Nephron (organoid): ENCODE measurements at regions not wholly inside any gene's neighbourhood (a gene's known extent, or its start where the extent isn't known, plus 50 kb on each side); places are given as distances from the start of the nearest gene placed in this dataset.
A peak's percentile ranks its signal among the peaks of the same experiment; 100 is the strongest.

Source experiments
- H3K27ac Mint-ChIP-seq, 3 experiments: 2 replicates each; pipeline ENCODE4 v1.8.0; 2020; ENCODE audit warnings: mixed read lengths in 3 of 3, mild to moderate bottlenecking in 2 of 3, moderate library complexity in 1 of 3
- H3K27me3 Mint-ChIP-seq: 2 replicates; pipeline ENCODE4 v1.8.0; 2021; ENCODE audit warnings: low read depth, mild to moderate bottlenecking, moderate library complexity, mixed read lengths
- H3K36me3 Mint-ChIP-seq: 2 replicates; pipeline ENCODE4 v1.8.0; 2020; ENCODE audit warnings: low read depth, mixed read lengths
- H3K4me1 Mint-ChIP-seq: 2 replicates; pipeline ENCODE4 v1.8.0; 2020; ENCODE audit warnings: mixed read lengths
- H3K4me3 Mint-ChIP-seq, 3 experiments: 2 replicates each; pipeline ENCODE4 v1.8.0; 2020; ENCODE audit warnings: mild to moderate bottlenecking in 3 of 3, mixed read lengths in 3 of 3, moderate library complexity in 2 of 3
- H3K9me3 Mint-ChIP-seq: 2 replicates; pipeline ENCODE4 v1.8.0; 2020; ENCODE audit warnings: mixed read lengths
- CTCF ChIP-seq, 3 experiments: fragments of 200-600 bp; sonication (generic); IDR thresholded peaks; one replicate each; pipeline ENCODE4 v1.5.0; 2021; ENCODE audit warnings: antibody characterized with exemption in 3 of 3; ENCODE audit not compliant: unreplicated experiment in 3 of 3

GRCh38 chr5:4963265-4963664 lies 176.9 kb upstream of the ADAMTS16 start:
- TF ChIP-seq CTCF (IDR thresholded peaks at IDR 0.05; ENCODE audit: unreplicated experiment in 3 of 3), result no peak
- H3K27me3 Mint-ChIP-seq, result peaks cover 5% of the 10 kb centered on the region
- H3K4me3 Mint-ChIP-seq, result no peak overlapping the region
- H3K9me3 Mint-ChIP-seq, result peaks cover 3% of the 10 kb centered on the region
- no peaks in the 10 kb centered on the region for H3K36me3 Mint-ChIP-seq
- H3K4me1 Mint-ChIP-seq, result no peaks in the 10 kb centered on the region
- no peak overlapping the region for H3K27ac Mint-ChIP-seq

GRCh38 chr5:4969351-4969750 lies 170.8 kb upstream of the ADAMTS16 start:
- Mint-ChIP-seq H3K9me3 (no peaks in the 10 kb centered on the region), H3K36me3 (no peaks in the 10 kb centered on the region), H3K4me1 (no peaks in the 10 kb centered on the region), H3K4me3 (no peak overlapping the region), H3K27me3 (no peaks in the 10 kb centered on the region), H3K27ac (no peak overlapping the region)
- TF ChIP-seq CTCF (IDR thresholded peaks at IDR 0.05; ENCODE audit: unreplicated experiment in 3 of 3), result no peak

DNA sequence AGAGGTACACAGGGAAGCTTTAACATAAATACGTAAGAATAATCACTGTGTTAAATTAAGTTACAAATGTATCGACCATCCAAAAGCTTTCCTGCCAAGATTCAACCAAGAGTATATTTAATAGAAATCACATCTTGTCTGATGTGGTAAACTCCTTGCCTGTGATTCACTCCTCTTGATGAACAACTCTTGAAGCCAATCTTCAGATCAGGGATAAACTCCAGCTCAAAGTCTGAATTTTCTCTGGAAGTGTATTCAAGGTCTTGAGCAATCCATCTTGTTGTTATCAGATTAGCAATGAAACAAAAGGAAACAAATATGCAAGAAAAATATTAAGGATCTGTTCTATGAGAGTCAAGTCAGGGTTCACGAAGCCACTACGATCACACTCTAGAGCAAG lies 170.0 kb upstream of the ADAMTS16 start:
- no peak for TF ChIP-seq CTCF (IDR thresholded peaks at IDR 0.05; ENCODE audit: unreplicated experiment in 3 of 3)
- H3K9me3 Mint-ChIP-seq, result no peaks in the 10 kb centered on the region
- no peaks in the 10 kb centered on the region for H3K36me3 Mint-ChIP-seq
- no peak overlapping the region for H3K27ac Mint-ChIP-seq
- H3K27me3 Mint-ChIP-seq, result no peaks in the 10 kb centered on the region
- H3K4me1 Mint-ChIP-seq, result no peaks in the 10 kb centered on the region
- no peak overlapping the region for H3K4me3 Mint-ChIP-seq

DNA sequence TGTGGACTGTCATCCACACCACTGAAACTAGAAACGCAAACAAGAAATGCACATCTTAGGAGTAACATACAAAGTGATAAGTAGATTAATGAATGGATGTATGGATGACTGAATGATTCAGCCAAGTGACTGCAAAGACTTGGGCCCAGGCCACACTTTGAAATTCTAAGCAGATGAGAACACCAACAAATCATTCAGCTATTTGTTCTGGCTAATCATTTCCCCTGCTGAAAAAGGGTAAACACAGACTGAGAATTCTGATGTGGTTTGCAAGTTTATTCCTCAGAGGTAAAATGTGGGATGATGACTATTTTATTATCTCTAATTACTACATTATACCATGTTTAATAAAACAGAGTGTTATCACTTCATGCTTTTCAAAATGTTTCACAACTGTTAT lies 163.2 kb upstream of the ADAMTS16 start:
- H3K36me3 Mint-ChIP-seq, result no peaks in the 10 kb centered on the region
- H3K9me3 Mint-ChIP-seq, result no peaks in the 10 kb centered on the region
- peaks cover 28% of the 10 kb centered on the region for H3K4me1 Mint-ChIP-seq
- no peak for TF ChIP-seq CTCF (IDR thresholded peaks at IDR 0.05; ENCODE audit: unreplicated experiment in 3 of 3)
- no peak overlapping the region for H3K4me3 Mint-ChIP-seq
- H3K27ac Mint-ChIP-seq, result peak overlapping the region; percentile 90 to 96 (median 92)
- peaks cover 4% of the 10 kb centered on the region for H3K27me3 Mint-ChIP-seq

DNA sequence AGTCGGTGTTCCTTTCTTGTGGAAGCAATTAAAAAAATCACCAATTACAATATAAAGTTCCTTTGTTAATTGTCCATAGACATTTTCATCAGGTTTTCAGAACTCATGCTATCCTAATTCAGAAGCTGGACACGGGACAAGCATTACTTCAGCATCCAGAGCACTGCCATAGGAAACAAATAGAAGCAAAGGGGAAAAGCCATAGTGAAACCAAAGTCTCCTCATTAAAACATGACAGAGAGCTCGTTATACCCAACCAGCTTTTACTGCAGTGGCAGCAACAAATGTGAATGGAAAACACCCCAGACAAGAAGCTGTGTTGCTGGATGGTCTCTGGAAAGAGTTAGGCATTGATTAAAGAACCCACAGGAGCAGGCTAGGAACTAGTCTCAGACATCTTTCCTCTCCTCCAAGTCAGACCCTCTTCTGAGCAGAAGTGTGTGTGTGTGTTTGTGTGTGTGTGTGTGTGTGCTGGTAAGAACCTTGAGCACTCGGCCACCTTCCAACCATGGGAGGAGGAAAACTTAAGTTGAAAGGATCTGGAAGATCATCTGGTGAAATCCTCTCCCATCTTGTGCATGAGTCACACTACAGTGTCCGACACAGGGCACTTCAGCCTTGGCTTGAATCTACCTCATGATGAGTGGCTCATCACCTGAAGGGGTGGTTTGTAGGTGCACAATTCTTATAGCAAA lies 162.6 kb upstream of the ADAMTS16 start:
- Mint-ChIP-seq H3K27me3 (peaks cover 4% of the 10 kb centered on the region), H3K36me3 (no peaks in the 10 kb centered on the region), H3K27ac (peak overlapping the region; percentile 90 to 96 (median 92)), H3K4me1 (peaks cover 28% of the 10 kb centered on the region), H3K9me3 (no peaks in the 10 kb centered on the region), H3K4me3 (no peak overlapping the region)
- TF ChIP-seq CTCF (IDR thresholded peaks at IDR 0.05; ENCODE audit: unreplicated experiment in 3 of 3), result no peak

- no peaks in the 10 kb centered on the region for H3K9me3 Mint-ChIP-seq
- H3K36me3 Mint-ChIP-seq, result no peaks in the 10 kb centered on the region
- peak overlapping the region; percentile 50 to 75 (median 60) for H3K27ac Mint-ChIP-seq
- peaks cover 4% of the 10 kb centered on the region for H3K27me3 Mint-ChIP-seq
- no peak overlapping the region for H3K4me3 Mint-ChIP-seq
- H3K4me1 Mint-ChIP-seq, result peaks cover 46% of the 10 kb centered on the region
- TF ChIP-seq CTCF (IDR thresholded peaks at IDR 0.05; ENCODE audit: unreplicated experiment in 3 of 3), result no peak
Observed at GRCh38 chr5:4980201-4980600, 159.9 kb upstream of the ADAMTS16 start.
